ENCODE measurements at regions not wholly inside any gene's neighbourhood (a gene's known extent, or its start where the extent isn't known, plus 50 kb on each side); places are given as distances from the start of the nearest gene placed in this dataset.

GRCh38 chr2:114076961-114077360 is 187.1 kb downstream of the ACTR3 start:
- H3K9ac ChIP-seq (ENCODE audit: low read depth, low read length, poor library complexity): no peak overlapping the region
- H4K8ac ChIP-seq (ENCODE audit: low read depth, low read length): no peak overlapping the region
- no peak overlapping the region for H2BK5ac ChIP-seq (ENCODE audit: low read length)
- no peaks in the 10 kb centered on the region for H3K36me3 ChIP-seq (replicated peaks in 1 of 2; ENCODE audit: control insufficient read depth in 2 of 2, insufficient read depth in 2 of 2, low read length in 2 of 2)
- no peak for DNase-seq (ENCODE audit: low spot score)
- H3K18ac ChIP-seq (ENCODE audit: low read length): no peak overlapping the region
- H3K4ac ChIP-seq (ENCODE audit: low read length): no peak overlapping the region
- no peak overlapping the region for H3K14ac ChIP-seq (ENCODE audit: low read length)
- H4K91ac ChIP-seq (ENCODE audit: low read depth, low read length, poor library complexity): no peak overlapping the region
- no peak overlapping the region for H3K4me2 ChIP-seq (ENCODE audit: insufficient read depth, low read length, poor library complexity, severe bottlenecking)
- no peaks in the 10 kb centered on the region for H3K27me3 ChIP-seq (ENCODE audit: control insufficient read depth in 3 of 3, insufficient read depth in 3 of 3, low read depth in 1 of 3, low read length in 3 of 3)
- H2AK5ac ChIP-seq (ENCODE audit: low read depth, low read length): no peak overlapping the region
- no peaks in the 10 kb centered on the region for H3K79me1 ChIP-seq (ENCODE audit: low read depth, low read length)
- H3K23ac ChIP-seq (ENCODE audit: low read depth, low read length, poor library complexity): no peak overlapping the region
- no peak overlapping the region for H2BK15ac ChIP-seq (ENCODE audit: low read length)
- H3K9me3 ChIP-seq (replicated peaks in 1 of 2; ENCODE audit: control insufficient read depth in 2 of 2, insufficient read depth in 1 of 2, low read depth in 1 of 2, low read length in 2 of 2): no peaks in the 10 kb centered on the region
- no peak overlapping the region for H3K4me3 ChIP-seq (ENCODE audit: low read length in 2 of 2)
- H2BK12ac ChIP-seq (ENCODE audit: low read length): no peak overlapping the region
- H2AFZ ChIP-seq (ENCODE audit: low read length): no peak overlapping the region
- H2BK120ac ChIP-seq (ENCODE audit: low read depth, low read length): no peak overlapping the region
- no peaks in the 10 kb centered on the region for H3K4me1 ChIP-seq (ENCODE audit: control insufficient read depth in 2 of 2, insufficient read depth in 1 of 2, low read depth in 1 of 2, low read length in 2 of 2)
- WGBS, 2 donors (ENCODE audit: extremely low coverage in 2 of 2, insufficient read length in 2 of 2, insufficient replicate concordance in 1 of 2): no CpG with 5 or more reads among the region's 7 CpGs
- H3K27ac ChIP-seq (replicated peaks; ENCODE audit: low read length): no peak overlapping the region

GRCh38 chr2:114079366-114080004 is 189.6 kb downstream of the ACTR3 start:
- no peak overlapping the region for H3K27ac ChIP-seq (replicated peaks; ENCODE audit: low read length)
- no peaks in the 10 kb centered on the region for H3K36me3 ChIP-seq (replicated peaks in 1 of 2; ENCODE audit: control insufficient read depth in 2 of 2, insufficient read depth in 2 of 2, low read length in 2 of 2)
- H3K9ac ChIP-seq (ENCODE audit: low read depth, low read length, poor library complexity): no peak overlapping the region
- H3K18ac ChIP-seq (ENCODE audit: low read length): no peak overlapping the region
- H3K14ac ChIP-seq (ENCODE audit: low read length): no peak overlapping the region
- no peaks in the 10 kb centered on the region for H3K4me1 ChIP-seq (ENCODE audit: control insufficient read depth in 2 of 2, insufficient read depth in 1 of 2, low read depth in 1 of 2, low read length in 2 of 2)
- H4K91ac ChIP-seq (ENCODE audit: low read depth, low read length, poor library complexity): no peak overlapping the region
- WGBS, 2 donors (ENCODE audit: extremely low coverage in 2 of 2, insufficient read length in 2 of 2, insufficient replicate concordance in 1 of 2): no CpG with 5 or more reads among the region's 10 CpGs
- no peaks in the 10 kb centered on the region for H3K27me3 ChIP-seq (ENCODE audit: control insufficient read depth in 3 of 3, insufficient read depth in 3 of 3, low read depth in 1 of 3, low read length in 3 of 3)
- H4K8ac ChIP-seq (ENCODE audit: low read depth, low read length): no peak overlapping the region
- H2BK120ac ChIP-seq (ENCODE audit: low read depth, low read length): no peak overlapping the region
- H2BK12ac ChIP-seq (ENCODE audit: low read length): no peak overlapping the region
- H3K9me3 ChIP-seq (replicated peaks in 1 of 2; ENCODE audit: control insufficient read depth in 2 of 2, insufficient read depth in 1 of 2, low read depth in 1 of 2, low read length in 2 of 2): no peaks in the 10 kb centered on the region
- no peak overlapping the region for H3K4me3 ChIP-seq (ENCODE audit: low read length in 2 of 2)
- H3K4me2 ChIP-seq (ENCODE audit: insufficient read depth, low read length, poor library complexity, severe bottlenecking): no peak overlapping the region
- H3K4ac ChIP-seq (ENCODE audit: low read length): no peak overlapping the region
- H2BK15ac ChIP-seq (ENCODE audit: low read length): no peak overlapping the region
- no peak for DNase-seq (ENCODE audit: low spot score)
- no peak overlapping the region for H3K23ac ChIP-seq (ENCODE audit: low read depth, low read length, poor library complexity)
- no peaks in the 10 kb centered on the region for H3K79me1 ChIP-seq (ENCODE audit: low read depth, low read length)
- H2BK5ac ChIP-seq (ENCODE audit: low read length): no peak overlapping the region
- no peak overlapping the region for H2AK5ac ChIP-seq (ENCODE audit: low read depth, low read length)
- no peak overlapping the region for H2AFZ ChIP-seq (ENCODE audit: low read length)

- H3K9me3 ChIP-seq (replicated peaks in 1 of 2; ENCODE audit: control insufficient read depth in 2 of 2, insufficient read depth in 1 of 2, low read depth in 1 of 2, low read length in 2 of 2): no peaks in the 10 kb centered on the region
- no peak for DNase-seq (ENCODE audit: low spot score)
- no peak overlapping the region for H2BK120ac ChIP-seq (ENCODE audit: low read depth, low read length)
- H4K8ac ChIP-seq (ENCODE audit: low read depth, low read length): no peak overlapping the region
- H2AK5ac ChIP-seq (ENCODE audit: low read depth, low read length): no peak overlapping the region
- no peaks in the 10 kb centered on the region for H3K4me1 ChIP-seq (ENCODE audit: control insufficient read depth in 2 of 2, insufficient read depth in 1 of 2, low read depth in 1 of 2, low read length in 2 of 2)
- no peak overlapping the region for H2BK5ac ChIP-seq (ENCODE audit: low read length)
- H3K4me3 ChIP-seq (ENCODE audit: low read length in 2 of 2): no peak overlapping the region
- no peak overlapping the region for H3K14ac ChIP-seq (ENCODE audit: low read length)
- no peak overlapping the region for H2BK12ac ChIP-seq (ENCODE audit: low read length)
- H3K36me3 ChIP-seq (replicated peaks in 1 of 2; ENCODE audit: control insufficient read depth in 2 of 2, insufficient read depth in 2 of 2, low read length in 2 of 2): no peaks in the 10 kb centered on the region
- H3K18ac ChIP-seq (ENCODE audit: low read length): no peak overlapping the region
- no peak overlapping the region for H4K91ac ChIP-seq (ENCODE audit: low read depth, low read length, poor library complexity)
- no peak overlapping the region for H3K4ac ChIP-seq (ENCODE audit: low read length)
- H3K27ac ChIP-seq (replicated peaks; ENCODE audit: low read length): no peak overlapping the region
- H3K9ac ChIP-seq (ENCODE audit: low read depth, low read length, poor library complexity): no peak overlapping the region
- no peak overlapping the region for H2AFZ ChIP-seq (ENCODE audit: low read length)
- no peaks in the 10 kb centered on the region for H3K79me1 ChIP-seq (ENCODE audit: low read depth, low read length)
- WGBS, 2 donors (ENCODE audit: extremely low coverage in 2 of 2, insufficient read length in 2 of 2, insufficient replicate concordance in 1 of 2): no CpG with 5 or more reads among the region's 7 CpGs
- no peak overlapping the region for H2BK15ac ChIP-seq (ENCODE audit: low read length)
- no peak overlapping the region for H3K23ac ChIP-seq (ENCODE audit: low read depth, low read length, poor library complexity)
- no peaks in the 10 kb centered on the region for H3K27me3 ChIP-seq (ENCODE audit: control insufficient read depth in 3 of 3, insufficient read depth in 3 of 3, low read depth in 1 of 3, low read length in 3 of 3)
- no peak overlapping the region for H3K4me2 ChIP-seq (ENCODE audit: insufficient read depth, low read length, poor library complexity, severe bottlenecking)
Measured at GRCh38 chr2:114082731-114083433, 193.0 kb downstream of the ACTR3 start.

GRCh38 chr2:114083717-114084387 is 194.0 kb downstream of the ACTR3 start:
- no CpG with 5 or more reads among the region's 6 CpGs for WGBS, 2 donors (ENCODE audit: extremely low coverage in 2 of 2, insufficient read length in 2 of 2, insufficient replicate concordance in 1 of 2)
- Histone ChIP-seq H2AK5ac (ENCODE audit: low read depth, low read length) (no peak overlapping the region), H3K18ac (ENCODE audit: low read length) (no peak overlapping the region), H3K4me2 (ENCODE audit: insufficient read depth, low read length, poor library complexity, severe bottlenecking) (no peak overlapping the region), H3K4me1 (ENCODE audit: control insufficient read depth in 2 of 2, insufficient read depth in 1 of 2, low read depth in 1 of 2, low read length in 2 of 2) (no peaks in the 10 kb centered on the region), H4K8ac (ENCODE audit: low read depth, low read length) (no peak overlapping the region), H2BK15ac (ENCODE audit: low read length) (no peak overlapping the region), H3K79me1 (ENCODE audit: low read depth, low read length) (no peaks in the 10 kb centered on the region), H2BK120ac (ENCODE audit: low read depth, low read length) (no peak overlapping the region), H2BK5ac (ENCODE audit: low read length) (no peak overlapping the region), H3K4ac (ENCODE audit: low read length) (no peak overlapping the region), H2BK12ac (ENCODE audit: low read length) (no peak overlapping the region), H3K9me3 (replicated peaks in 1 of 2; ENCODE audit: control insufficient read depth in 2 of 2, insufficient read depth in 1 of 2, low read depth in 1 of 2, low read length in 2 of 2) (no peaks in the 10 kb centered on the region), H2AFZ (ENCODE audit: low read length) (no peak overlapping the region), H3K23ac (ENCODE audit: low read depth, low read length, poor library complexity) (no peak overlapping the region), H3K14ac (ENCODE audit: low read length) (no peak overlapping the region), H3K4me3 (ENCODE audit: low read length in 2 of 2) (no peak overlapping the region), H3K27ac (replicated peaks; ENCODE audit: low read length) (no peak overlapping the region), H3K36me3 (replicated peaks in 1 of 2; ENCODE audit: control insufficient read depth in 2 of 2, insufficient read depth in 2 of 2, low read length in 2 of 2) (no peaks in the 10 kb centered on the region), H3K27me3 (ENCODE audit: control insufficient read depth in 3 of 3, insufficient read depth in 3 of 3, low read depth in 1 of 3, low read length in 3 of 3) (no peaks in the 10 kb centered on the region), H3K9ac (ENCODE audit: low read depth, low read length, poor library complexity) (no peak overlapping the region), H4K91ac (ENCODE audit: low read depth, low read length, poor library complexity) (no peak overlapping the region)
- DNase-seq (ENCODE audit: low spot score): no peak

Measured in neuronal stem cell (in vitro differentiated cells).